ENCODE measurements at regions not wholly inside any gene's neighbourhood (a gene's known extent, or its start where the extent isn't known, plus 50 kb on each side); places are given as distances from the start of the nearest gene placed in this dataset.
"Not testable (repeated sequence)": the region's sequence is repeated elsewhere in the genome, so short reads cannot be mapped to it uniquely, and the experiment has no call there.

DNA sequence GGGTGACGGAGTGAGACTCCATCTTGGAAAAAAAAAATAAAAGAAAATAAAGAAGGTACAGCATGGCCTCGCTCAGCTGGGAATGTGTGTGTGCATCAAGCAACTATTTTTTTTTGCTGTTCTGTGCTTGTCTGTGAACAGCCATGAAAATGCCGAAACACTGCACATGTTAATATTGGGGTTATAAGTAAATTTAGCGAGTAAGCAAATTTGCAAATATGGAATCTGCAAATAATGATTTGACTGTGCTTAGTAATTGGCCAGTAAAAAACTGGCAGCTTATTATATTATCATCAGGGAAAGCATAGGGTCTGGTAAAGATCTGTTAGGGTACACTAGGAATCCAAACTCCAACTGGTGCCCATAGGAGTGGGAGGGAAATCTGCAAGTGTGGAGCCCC is 278.1 kb upstream of the KLF4 start:
- H3K4me1 ChIP-seq (ENCODE audit: control insufficient read depth, extremely low read depth, insufficient read depth, low read length), result no peaks in the 10 kb centered on the region
- H3K9ac ChIP-seq (ENCODE audit: control insufficient read depth, extremely low read depth, insufficient read depth, low read length), result no peak overlapping the region
- no peaks in the 10 kb centered on the region for H3K36me3 ChIP-seq (ENCODE audit: control insufficient read depth in 2 of 2, extremely low read depth in 1 of 2, insufficient read depth in 2 of 2, low read length in 2 of 2)
- no peak overlapping the region for H3K27ac ChIP-seq (ENCODE audit: control insufficient read depth, insufficient read depth, low read length)
- no peak overlapping the region for H3K4me2 ChIP-seq (ENCODE audit: control insufficient read depth, extremely low read depth, insufficient read depth, low read depth, low read length)
- DNase-seq (ENCODE audit: low read depth, low spot score) (no peak), FAIRE-seq (no peak)
- H4K20me1 ChIP-seq (ENCODE audit: control insufficient read depth, extremely low read depth, insufficient read depth, low read length), result no peaks in the 10 kb centered on the region
- H3K9me1 ChIP-seq (ENCODE audit: control insufficient read depth, extremely low read depth, insufficient read depth, low read length), result no peaks in the 10 kb centered on the region
- dilution Hi-C loops (cut with MboI; ENCODE audit: extremely low pct_ligation_motif_present, low sequenced_read_pairs), result no loop called here
- H3K4me3 ChIP-seq (ENCODE audit: control insufficient read depth in 2 of 3, extremely low read depth in 1 of 3, insufficient read depth in 2 of 3, low read depth in 1 of 3, low read length in 3 of 3), result no peak overlapping the region
- H3K27me3 ChIP-seq (ENCODE audit: control insufficient read depth, extremely low read depth, insufficient read depth, low read length), result no peaks in the 10 kb centered on the region
- no peak for TF ChIP-seq EZH2 (IDR thresholded peaks at IDR 0.05; ENCODE audit: low read length)
- TF ChIP-seq, protein P1, sequence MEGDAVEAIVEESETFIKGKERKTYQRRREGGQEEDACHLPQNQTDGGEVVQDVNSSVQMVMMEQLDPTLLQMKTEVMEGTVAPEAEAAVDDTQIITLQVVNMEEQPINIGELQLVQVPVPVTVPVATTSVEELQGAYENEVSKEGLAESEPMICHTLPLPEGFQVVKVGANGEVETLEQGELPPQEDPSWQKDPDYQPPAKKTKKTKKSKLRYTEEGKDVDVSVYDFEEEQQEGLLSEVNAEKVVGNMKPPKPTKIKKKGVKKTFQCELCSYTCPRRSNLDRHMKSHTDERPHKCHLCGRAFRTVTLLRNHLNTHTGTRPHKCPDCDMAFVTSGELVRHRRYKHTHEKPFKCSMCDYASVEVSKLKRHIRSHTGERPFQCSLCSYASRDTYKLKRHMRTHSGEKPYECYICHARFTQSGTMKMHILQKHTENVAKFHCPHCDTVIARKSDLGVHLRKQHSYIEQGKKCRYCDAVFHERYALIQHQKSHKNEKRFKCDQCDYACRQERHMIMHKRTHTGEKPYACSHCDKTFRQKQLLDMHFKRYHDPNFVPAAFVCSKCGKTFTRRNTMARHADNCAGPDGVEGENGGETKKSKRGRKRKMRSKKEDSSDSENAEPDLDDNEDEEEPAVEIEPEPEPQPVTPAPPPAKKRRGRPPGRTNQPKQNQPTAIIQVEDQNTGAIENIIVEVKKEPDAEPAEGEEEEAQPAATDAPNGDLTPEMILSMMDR (optimal IDR thresholded peaks at IDR 0.05 in 1 of 3, IDR thresholded peaks at IDR 0.05 in 1 of 3, conservative IDR thresholded peaks at IDR 0.05 in 1 of 3; ENCODE audit: extremely low read depth in 1 of 3, insufficient read depth in 2 of 3, low read length in 3 of 3), result no peak
- no peak overlapping the region for H2AFZ ChIP-seq (ENCODE audit: control insufficient read depth, low read length)
- no peaks in the 10 kb centered on the region for H3K79me2 ChIP-seq (ENCODE audit: control insufficient read depth, insufficient read depth, low read length)
- no peaks in the 10 kb centered on the region for H3K9me3 ChIP-seq (ENCODE audit: control insufficient read depth, low read depth, low read length)

DNA sequence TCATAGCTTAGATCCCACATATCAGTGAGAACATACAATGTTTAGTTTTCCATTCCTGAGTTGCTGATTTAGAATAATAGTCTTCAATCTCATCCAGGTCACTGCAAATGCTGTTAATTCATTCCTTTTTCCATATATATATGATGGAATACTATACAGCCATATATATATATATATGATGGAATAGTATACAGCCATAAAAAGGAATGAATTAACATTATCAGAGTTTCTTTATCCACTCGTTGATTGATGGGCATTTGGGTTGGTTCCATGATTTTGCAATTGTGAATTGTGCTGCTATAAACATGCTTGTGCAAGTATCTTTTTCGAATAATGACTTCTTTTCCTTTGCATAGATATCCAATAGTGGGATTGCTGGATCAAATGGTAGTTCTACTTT is 273.9 kb upstream of the KLF4 start:
- DNase-seq (ENCODE audit: low read depth, low spot score); H3K36me3 ChIP-seq (ENCODE audit: control insufficient read depth in 2 of 2, extremely low read depth in 1 of 2, insufficient read depth in 2 of 2, low read length in 2 of 2); H3K27ac ChIP-seq (ENCODE audit: control insufficient read depth, insufficient read depth, low read length); H3K9me1 ChIP-seq (ENCODE audit: control insufficient read depth, extremely low read depth, insufficient read depth, low read length); H3K4me2 ChIP-seq (ENCODE audit: control insufficient read depth, extremely low read depth, insufficient read depth, low read depth, low read length); H3K4me1 ChIP-seq (ENCODE audit: control insufficient read depth, extremely low read depth, insufficient read depth, low read length); H3K79me2 ChIP-seq (ENCODE audit: control insufficient read depth, insufficient read depth, low read length); dilution Hi-C loops (cut with MboI; ENCODE audit: extremely low pct_ligation_motif_present, low sequenced_read_pairs); H3K9me3 ChIP-seq (ENCODE audit: control insufficient read depth, low read depth, low read length); H2AFZ ChIP-seq (ENCODE audit: control insufficient read depth, low read length); H3K27me3 ChIP-seq (ENCODE audit: control insufficient read depth, extremely low read depth, insufficient read depth, low read length); H3K4me3 ChIP-seq (ENCODE audit: control insufficient read depth in 2 of 3, extremely low read depth in 1 of 3, insufficient read depth in 2 of 3, low read depth in 1 of 3, low read length in 3 of 3); H3K9ac ChIP-seq (ENCODE audit: control insufficient read depth, extremely low read depth, insufficient read depth, low read length); H4K20me1 ChIP-seq (ENCODE audit: control insufficient read depth, extremely low read depth, insufficient read depth, low read length); FAIRE-seq: not testable (repeated sequence)

DNA sequence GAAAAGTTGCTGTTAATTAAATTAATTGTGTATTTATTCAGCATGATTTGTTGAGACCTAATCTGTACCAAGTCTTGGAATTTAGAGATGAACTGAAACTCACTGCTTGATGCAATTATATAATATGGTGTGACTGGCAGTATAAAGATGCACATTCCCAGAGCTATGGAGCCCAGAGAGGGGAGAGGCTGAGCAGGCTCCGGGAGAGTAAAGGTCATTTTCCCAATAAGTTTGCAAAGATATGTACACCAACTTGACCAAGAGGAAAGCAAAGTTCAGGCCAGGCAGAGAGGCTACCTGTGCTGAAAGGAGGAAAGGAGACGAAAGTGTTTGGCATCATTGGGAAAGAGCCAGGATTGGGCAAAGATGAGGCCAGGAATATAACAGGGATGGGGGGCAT is 271.7 kb upstream of the KLF4 start:
- Histone ChIP-seq H3K9me1 (ENCODE audit: control insufficient read depth, extremely low read depth, insufficient read depth, low read length) (no peaks in the 10 kb centered on the region), H3K4me2 (ENCODE audit: control insufficient read depth, extremely low read depth, insufficient read depth, low read depth, low read length) (no peak overlapping the region), H3K27me3 (ENCODE audit: control insufficient read depth, extremely low read depth, insufficient read depth, low read length) (no peaks in the 10 kb centered on the region), H4K20me1 (ENCODE audit: control insufficient read depth, extremely low read depth, insufficient read depth, low read length) (no peaks in the 10 kb centered on the region), H3K27ac (ENCODE audit: control insufficient read depth, insufficient read depth, low read length) (no peak overlapping the region), H3K9ac (ENCODE audit: control insufficient read depth, extremely low read depth, insufficient read depth, low read length) (no peak overlapping the region), H3K9me3 (ENCODE audit: control insufficient read depth, low read depth, low read length) (no peaks in the 10 kb centered on the region), H3K4me3 (ENCODE audit: control insufficient read depth in 2 of 3, extremely low read depth in 1 of 3, insufficient read depth in 2 of 3, low read depth in 1 of 3, low read length in 3 of 3) (no peak overlapping the region), H3K4me1 (ENCODE audit: control insufficient read depth, extremely low read depth, insufficient read depth, low read length) (no peaks in the 10 kb centered on the region), H3K36me3 (ENCODE audit: control insufficient read depth in 2 of 2, extremely low read depth in 1 of 2, insufficient read depth in 2 of 2, low read length in 2 of 2) (no peaks in the 10 kb centered on the region), H2AFZ (ENCODE audit: control insufficient read depth, low read length) (no peak overlapping the region), H3K79me2 (ENCODE audit: control insufficient read depth, insufficient read depth, low read length) (no peaks in the 10 kb centered on the region)
- DNase-seq (ENCODE audit: low read depth, low spot score) (no peak), FAIRE-seq (no peak)
- TF ChIP-seq EZH2 (IDR thresholded peaks at IDR 0.05; ENCODE audit: low read length), result no peak
- TF ChIP-seq, protein P1 (optimal IDR thresholded peaks at IDR 0.05 in 1 of 3, IDR thresholded peaks at IDR 0.05 in 1 of 3, conservative IDR thresholded peaks at IDR 0.05 in 1 of 3; ENCODE audit: extremely low read depth in 1 of 3, insufficient read depth in 2 of 3, low read length in 3 of 3), result no peak
- dilution Hi-C loops (cut with MboI; ENCODE audit: extremely low pct_ligation_motif_present, low sequenced_read_pairs), result no loop called here

Data from keratinocyte (primary cell).